ENCODE measurements at regions not wholly inside any gene's neighbourhood (a gene's known extent, or its start where the extent isn't known, plus 50 kb on each side); places are given as distances from the start of the nearest gene placed in this dataset.

- Histone ChIP-seq H3K36me3 (ENCODE audit: insufficient read depth, low read length) (no peaks in the 10 kb centered on the region), H3K4me2 (ENCODE audit: low read depth, low read length, poor library complexity, severe bottlenecking) (no peak overlapping the region), H3K4me1 (ENCODE audit: insufficient read depth, low read length, poor library complexity, severe bottlenecking) (no peaks in the 10 kb centered on the region), H3K9ac (ENCODE audit: low read depth, low read length, poor library complexity, severe bottlenecking) (no peak overlapping the region), H3K79me2 (ENCODE audit: insufficient read depth, low read length) (no peaks in the 10 kb centered on the region), H3K9me2 (replicated peaks; ENCODE audit: low read depth, low read length) (no peaks in the 10 kb centered on the region), H4K20me1 (ENCODE audit: insufficient read depth, low read length, poor library complexity, severe bottlenecking) (no peaks in the 10 kb centered on the region), H2AFZ (ENCODE audit: low read length) (no peak overlapping the region), H3F3A (ENCODE audit: low read depth) (no peaks in the 10 kb centered on the region), H3K27me3 (ENCODE audit: insufficient read depth, low read length, poor library complexity, severe bottlenecking) (no peaks in the 10 kb centered on the region), H3K4me3 (ENCODE audit: low read length, poor library complexity, severe bottlenecking) (no peak overlapping the region), H3K9me3 (ENCODE audit: insufficient read depth, low read depth, low read length) (no peaks in the 10 kb centered on the region)
- peak; percentile 93 for TF ChIP-seq CTCF (conservative IDR thresholded peaks at IDR 0.05; ENCODE audit: low read length)
- no peak for TF ChIP-seq EZH2phosphoT487 (IDR thresholded peaks at IDR 0.05; ENCODE audit: borderline replicate concordance)
Measured at GRCh38 chr10:83871187-83872081, 267.9 kb upstream of the GHITM start.

- no peak for TF ChIP-seq EZH2phosphoT487 (IDR thresholded peaks at IDR 0.05; ENCODE audit: borderline replicate concordance)
- no peaks in the 10 kb centered on the region for H3K9me2 ChIP-seq (replicated peaks; ENCODE audit: low read depth, low read length)
- no peak overlapping the region for H3K9ac ChIP-seq (ENCODE audit: low read depth, low read length, poor library complexity, severe bottlenecking)
- no peak overlapping the region for H3K4me2 ChIP-seq (ENCODE audit: low read depth, low read length, poor library complexity, severe bottlenecking)
- H3F3A ChIP-seq (ENCODE audit: low read depth) = no peaks in the 10 kb centered on the region
- no peak overlapping the region for H2AFZ ChIP-seq (ENCODE audit: low read length)
- H3K4me3 ChIP-seq (ENCODE audit: low read length, poor library complexity, severe bottlenecking) = no peak overlapping the region
- H3K79me2 ChIP-seq (ENCODE audit: insufficient read depth, low read length) = no peaks in the 10 kb centered on the region
- no peaks in the 10 kb centered on the region for H3K9me3 ChIP-seq (ENCODE audit: insufficient read depth, low read depth, low read length)
- no peaks in the 10 kb centered on the region for H3K36me3 ChIP-seq (ENCODE audit: insufficient read depth, low read length)
- H4K20me1 ChIP-seq (ENCODE audit: insufficient read depth, low read length, poor library complexity, severe bottlenecking) = no peaks in the 10 kb centered on the region
- no peaks in the 10 kb centered on the region for H3K4me1 ChIP-seq (ENCODE audit: insufficient read depth, low read length, poor library complexity, severe bottlenecking)
- H3K27me3 ChIP-seq (ENCODE audit: insufficient read depth, low read length, poor library complexity, severe bottlenecking) = no peaks in the 10 kb centered on the region
Measured at GRCh38 chr10:83880252-83880791, 259.0 kb upstream of the GHITM start.

GRCh38 chr10:83881661-83882060 lies 257.6 kb upstream of the GHITM start:
- Histone ChIP-seq H3K4me2 (ENCODE audit: low read depth, low read length, poor library complexity, severe bottlenecking) (no peak overlapping the region), H3K9ac (ENCODE audit: low read depth, low read length, poor library complexity, severe bottlenecking) (no peak overlapping the region), H3K4me1 (ENCODE audit: insufficient read depth, low read length, poor library complexity, severe bottlenecking) (no peaks in the 10 kb centered on the region), H4K20me1 (ENCODE audit: insufficient read depth, low read length, poor library complexity, severe bottlenecking) (no peaks in the 10 kb centered on the region), H3K9me3 (ENCODE audit: insufficient read depth, low read depth, low read length) (no peaks in the 10 kb centered on the region), H3F3A (ENCODE audit: low read depth) (no peaks in the 10 kb centered on the region), H3K9me2 (replicated peaks; ENCODE audit: low read depth, low read length) (no peaks in the 10 kb centered on the region), H2AFZ (ENCODE audit: low read length) (no peak overlapping the region), H3K79me2 (ENCODE audit: insufficient read depth, low read length) (no peaks in the 10 kb centered on the region), H3K4me3 (ENCODE audit: low read length, poor library complexity, severe bottlenecking) (no peak overlapping the region), H3K27me3 (ENCODE audit: insufficient read depth, low read length, poor library complexity, severe bottlenecking) (no peaks in the 10 kb centered on the region), H3K36me3 (ENCODE audit: insufficient read depth, low read length) (no peaks in the 10 kb centered on the region)
- TF ChIP-seq CTCF (conservative IDR thresholded peaks at IDR 0.05; ENCODE audit: low read length) = no peak
- no peak for TF ChIP-seq EZH2phosphoT487 (IDR thresholded peaks at IDR 0.05; ENCODE audit: borderline replicate concordance)

Measured in Loucy (cell line).